ENCODE measurements at regions not wholly inside any gene's neighbourhood (a gene's known extent, or its start where the extent isn't known, plus 50 kb on each side); places are given as distances from the start of the nearest gene placed in this dataset.
A peak's percentile ranks its signal among the peaks of the same experiment; 100 is the strongest.

- peak; percentile 2 for DNase-seq (ENCODE audit: low read depth, low spot score)
- in situ Hi-C loops (cut with HindIII; ENCODE audit: low sequenced_read_pairs), result no loop called here
- peak; percentile 1 for TF ChIP-seq CTCF (IDR thresholded peaks at IDR 0.05; ENCODE audit: low read depth, low read length)
- no peak overlapping the region for H3K4me3 ChIP-seq (ENCODE audit: low read depth, low read length)
These were observed 515.8 kb downstream of the GALR1 start for GRCh38 chr18:77765468-77765867.

- no peak overlapping the region for H3K4me3 ChIP-seq (ENCODE audit: low read depth, low read length)
- TF ChIP-seq CTCF (IDR thresholded peaks at IDR 0.05; ENCODE audit: low read depth, low read length), result no peak
- no peak for DNase-seq (ENCODE audit: low read depth, low spot score)
- in situ Hi-C loops (cut with HindIII; ENCODE audit: low sequenced_read_pairs), result no loop called here
These were observed 516.8 kb downstream of the GALR1 start for GRCh38 chr18:77766421-77766820.

- no peak overlapping the region for H3K4me3 ChIP-seq (ENCODE audit: low read depth, low read length)
- no peak for DNase-seq (ENCODE audit: low read depth, low spot score)
- in situ Hi-C loops (cut with HindIII; ENCODE audit: low sequenced_read_pairs), result no loop called here
- TF ChIP-seq CTCF (IDR thresholded peaks at IDR 0.05; ENCODE audit: low read depth, low read length), result no peak
These were observed 522.5 kb downstream of the GALR1 start for GRCh38 chr18:77772177-77772576.

GRCh38 chr18:77776104-77776503 is 526.5 kb downstream of the GALR1 start:
- in situ Hi-C loops (cut with HindIII; ENCODE audit: low sequenced_read_pairs), result no loop called here
- DNase-seq (ENCODE audit: low read depth, low spot score), result no peak
- no peak for TF ChIP-seq CTCF (IDR thresholded peaks at IDR 0.05; ENCODE audit: low read depth, low read length)
- H3K4me3 ChIP-seq (ENCODE audit: low read depth, low read length), result no peak overlapping the region

- in situ Hi-C loops (cut with HindIII; ENCODE audit: low sequenced_read_pairs), result no loop called here
- no peak overlapping the region for H3K4me3 ChIP-seq (ENCODE audit: low read depth, low read length)
- DNase-seq (ENCODE audit: low read depth, low spot score), result no peak
- TF ChIP-seq CTCF (IDR thresholded peaks at IDR 0.05; ENCODE audit: low read depth, low read length), result no peak
These were observed 527.5 kb downstream of the GALR1 start for GRCh38 chr18:77777163-77777562.

- H3K4me3 ChIP-seq (ENCODE audit: low read depth, low read length), result no peak overlapping the region
- no peak for TF ChIP-seq CTCF (IDR thresholded peaks at IDR 0.05; ENCODE audit: low read depth, low read length)
- DNase-seq (ENCODE audit: low read depth, low spot score), result no peak
- in situ Hi-C loops (cut with HindIII; ENCODE audit: low sequenced_read_pairs), result no loop called here
These were observed 535.2 kb downstream of the GALR1 start for GRCh38 chr18:77784759-77785379.

All from astrocyte of the spinal cord (primary cell).